Neural progenitor cell (in vitro differentiated cells): ENCODE measurements at regions not wholly inside any gene's neighbourhood (a gene's known extent, or its start where the extent isn't known, plus 50 kb on each side); places are given as distances from the start of the nearest gene placed in this dataset.
A peak's percentile ranks its signal among the peaks of the same experiment; 100 is the strongest.

Experiments
- DNase-seq: peaks from one replicate; pipeline ENCODE4 v3.0.0-alpha.2; 2016; ENCODE audit warnings: low spot score
- H2AFZ ChIP-seq: fragments of 200-600 bp; sonication (generic); replicated peaks from 2 replicates; pipeline ENCODE4 v1.6.1; 2016; ENCODE audit warnings: antibody characterized with exemption
- H3F3A ChIP-seq: fragments of 200-600 bp; sonication (generic); 2 replicates; pipeline ENCODE4 v1.6.1; 2016; ENCODE audit warnings: antibody characterized with exemption, low read depth
- H3K27ac ChIP-seq: fragments of 200-600 bp; sonication (generic); 2 replicates; pipeline ENCODE4 v1.5.1; 2016; ENCODE audit warnings: mild to moderate bottlenecking
- H3K27me3 ChIP-seq: fragments of 200-600 bp; sonication (generic); 2 replicates; pipeline ENCODE4 v1.6.1; 2016; ENCODE audit warnings: mild to moderate bottlenecking, moderate library complexity
- H3K36me3 ChIP-seq: fragments of 200-600 bp; sonication (generic); 2 replicates; pipeline ENCODE4 v1.5.1; 2016
- H3K4me1 ChIP-seq: fragments of 200-600 bp; sonication (generic); 2 replicates; pipeline ENCODE4 v1.6.1; 2016; ENCODE audit warnings: mixed run types
- H3K4me2 ChIP-seq: fragments of 200-600 bp; sonication (generic); 2 replicates; pipeline ENCODE4 v1.6.1; 2016
- H3K4me3 ChIP-seq: fragments of 200-600 bp; sonication (generic); 2 replicates; pipeline ENCODE4 v1.5.1; 2016
- H3K79me2 ChIP-seq: fragments of 200-600 bp; sonication (generic); 2 replicates; pipeline ENCODE4 v1.6.1; 2016; ENCODE audit warnings: low read depth
- H3K9ac ChIP-seq: fragments of 200-600 bp; sonication (generic); 2 replicates; pipeline ENCODE4 v1.6.1; 2016
- H3K9me3 ChIP-seq: fragments of 200-600 bp; sonication (generic); 2 replicates; pipeline ENCODE4 v1.5.1; 2016; ENCODE audit warnings: low read depth
- H4K20me1 ChIP-seq: fragments of 200-600 bp; sonication (generic); 2 replicates; pipeline ENCODE4 v1.6.1; 2016; ENCODE audit warnings: low read depth
- H3K27ac Mint-ChIP-seq: 3 replicates; pipeline ENCODE4 v1.8.0; 2021; ENCODE audit warnings: mixed read lengths
- H3K27me3 Mint-ChIP-seq: 2 replicates; pipeline ENCODE4 v1.8.0; 2022; ENCODE audit warnings: low read depth, mild to moderate bottlenecking, inconsistent platforms, moderate library complexity, mixed read lengths; ENCODE audit not compliant: insufficient read depth
- H3K36me3 Mint-ChIP-seq: 3 replicates; pipeline ENCODE4 v1.8.0; 2021; ENCODE audit warnings: mixed read lengths
- H3K4me1 Mint-ChIP-seq: 3 replicates; pipeline ENCODE4 v1.8.0; 2021; ENCODE audit warnings: mixed read lengths
- H3K4me3 Mint-ChIP-seq: 3 replicates; pipeline ENCODE4 v1.8.0; 2021; ENCODE audit warnings: mild to moderate bottlenecking, moderate library complexity, mixed read lengths
- H3K9me3 Mint-ChIP-seq: 3 replicates; pipeline ENCODE4 v1.8.0; 2020; ENCODE audit warnings: mixed read lengths
- EZH2 ChIP-seq: fragments of 200-600 bp; sonication (generic); IDR thresholded peaks from 2 replicates; pipeline ENCODE4 v1.6.1; 2017; ENCODE audit warnings: antibody characterized with exemption, mild to moderate bottlenecking, moderate library complexity
- EZH2phosphoT487 ChIP-seq: fragments of 200-600 bp; sonication (generic); IDR thresholded peaks from 2 replicates; pipeline ENCODE4 v1.6.1; 2017; ENCODE audit warnings: antibody characterized with exemption
- TF ChIP-seq, protein P1 (sequence below): fragments of 200-600 bp; sonication (generic); IDR thresholded peaks from 2 replicates; pipeline ENCODE4 v1.5.1; 2017; ENCODE audit warnings: antibody characterized with exemption, mild to moderate bottlenecking

DNA sequence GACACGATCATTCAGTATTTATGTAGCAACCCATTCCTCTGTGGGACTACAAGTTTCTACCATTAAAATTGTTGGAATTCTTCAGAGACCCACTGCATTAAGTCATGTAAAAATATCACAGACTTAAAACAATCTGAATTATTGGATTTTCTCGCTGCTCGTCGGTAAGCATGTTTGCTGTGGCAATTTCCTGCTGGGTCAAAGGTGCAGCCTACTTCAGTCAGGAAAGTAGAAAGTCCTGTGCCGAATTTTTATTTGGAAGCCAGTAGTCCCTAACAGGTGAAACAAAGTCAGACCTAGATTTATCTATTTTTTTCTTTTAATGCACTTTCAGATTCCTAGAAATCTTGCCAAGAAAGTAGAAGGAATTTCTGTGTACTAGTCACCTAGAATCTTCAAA, 110.4 kb upstream of the MYL2 start:
- Histone ChIP-seq H3K27me3 (peaks cover 30% of the 10 kb centered on the region), H3K4me2 (no peak overlapping the region), H3K4me3 (no peak overlapping the region), H3K4me1 (peaks cover 19% of the 10 kb centered on the region), H3K79me2 (no peaks in the 10 kb centered on the region), H3K9me3 (no peaks in the 10 kb centered on the region), H2AFZ (no peak overlapping the region), H3K36me3 (no peaks in the 10 kb centered on the region), H3F3A (peaks cover 15% of the 10 kb centered on the region), H4K20me1 (peaks cover 8% of the 10 kb centered on the region), H3K9ac (no peak overlapping the region), H3K27ac (no peak overlapping the region)
- TF ChIP-seq, protein P1, sequence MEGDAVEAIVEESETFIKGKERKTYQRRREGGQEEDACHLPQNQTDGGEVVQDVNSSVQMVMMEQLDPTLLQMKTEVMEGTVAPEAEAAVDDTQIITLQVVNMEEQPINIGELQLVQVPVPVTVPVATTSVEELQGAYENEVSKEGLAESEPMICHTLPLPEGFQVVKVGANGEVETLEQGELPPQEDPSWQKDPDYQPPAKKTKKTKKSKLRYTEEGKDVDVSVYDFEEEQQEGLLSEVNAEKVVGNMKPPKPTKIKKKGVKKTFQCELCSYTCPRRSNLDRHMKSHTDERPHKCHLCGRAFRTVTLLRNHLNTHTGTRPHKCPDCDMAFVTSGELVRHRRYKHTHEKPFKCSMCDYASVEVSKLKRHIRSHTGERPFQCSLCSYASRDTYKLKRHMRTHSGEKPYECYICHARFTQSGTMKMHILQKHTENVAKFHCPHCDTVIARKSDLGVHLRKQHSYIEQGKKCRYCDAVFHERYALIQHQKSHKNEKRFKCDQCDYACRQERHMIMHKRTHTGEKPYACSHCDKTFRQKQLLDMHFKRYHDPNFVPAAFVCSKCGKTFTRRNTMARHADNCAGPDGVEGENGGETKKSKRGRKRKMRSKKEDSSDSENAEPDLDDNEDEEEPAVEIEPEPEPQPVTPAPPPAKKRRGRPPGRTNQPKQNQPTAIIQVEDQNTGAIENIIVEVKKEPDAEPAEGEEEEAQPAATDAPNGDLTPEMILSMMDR: no peak
- TF ChIP-seq EZH2 (no peak), EZH2phosphoT487 (no peak)
- no peak for DNase-seq
- no peak overlapping the region for H3K4me3 Mint-ChIP-seq
- no peaks in the 10 kb centered on the region for H3K36me3 Mint-ChIP-seq
- no peak overlapping the region for H3K27ac Mint-ChIP-seq
- peaks cover 11% of the 10 kb centered on the region for H3K27me3 Mint-ChIP-seq
- no peaks in the 10 kb centered on the region for H3K9me3 Mint-ChIP-seq
- H3K4me1 Mint-ChIP-seq: peaks cover 21% of the 10 kb centered on the region

DNA sequence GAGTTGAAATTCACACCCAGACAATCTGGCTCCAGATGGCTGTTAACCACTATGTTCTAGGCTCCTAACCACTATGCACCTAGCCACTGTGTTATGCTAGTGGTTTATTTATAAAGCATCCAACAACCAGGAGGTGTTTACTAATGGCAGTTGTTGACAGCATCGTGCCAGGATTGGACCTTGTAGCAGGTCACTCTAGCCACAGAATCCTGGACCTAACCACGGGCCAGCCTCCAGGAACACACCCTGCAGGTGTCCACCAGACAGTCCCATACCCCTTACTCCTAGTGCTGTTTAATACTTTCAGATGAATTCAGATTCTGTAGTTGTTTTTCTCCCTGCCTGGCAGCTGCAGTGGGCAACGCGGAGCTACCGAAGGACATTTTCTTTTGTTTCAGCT, 109.4 kb upstream of the MYL2 start:
- no peak overlapping the region for H3K9ac ChIP-seq
- no peak overlapping the region for H3K4me3 ChIP-seq
- H3F3A ChIP-seq: peaks cover 4% of the 10 kb centered on the region
- Mint-ChIP-seq H3K27me3 (peaks cover 13% of the 10 kb centered on the region), H3K4me3 (peak overlapping the region; percentile 33), H3K4me1 (peaks cover 19% of the 10 kb centered on the region), H3K9me3 (no peaks in the 10 kb centered on the region), H3K27ac (no peak overlapping the region), H3K36me3 (no peaks in the 10 kb centered on the region)
- no peaks in the 10 kb centered on the region for H4K20me1 ChIP-seq
- TF ChIP-seq, protein P1: no peak
- no peak for TF ChIP-seq EZH2
- TF ChIP-seq EZH2phosphoT487: no peak
- no peaks in the 10 kb centered on the region for H3K9me3 ChIP-seq
- peaks cover 19% of the 10 kb centered on the region for H3K27me3 ChIP-seq
- H3K4me1 ChIP-seq: peaks cover 11% of the 10 kb centered on the region
- H3K36me3 ChIP-seq: no peaks in the 10 kb centered on the region
- peak overlapping the region; percentile 31 for H3K4me2 ChIP-seq
- no peaks in the 10 kb centered on the region for H3K79me2 ChIP-seq
- no peak overlapping the region for H2AFZ ChIP-seq
- DNase-seq: no peak
- H3K27ac ChIP-seq: no peak overlapping the region

DNA sequence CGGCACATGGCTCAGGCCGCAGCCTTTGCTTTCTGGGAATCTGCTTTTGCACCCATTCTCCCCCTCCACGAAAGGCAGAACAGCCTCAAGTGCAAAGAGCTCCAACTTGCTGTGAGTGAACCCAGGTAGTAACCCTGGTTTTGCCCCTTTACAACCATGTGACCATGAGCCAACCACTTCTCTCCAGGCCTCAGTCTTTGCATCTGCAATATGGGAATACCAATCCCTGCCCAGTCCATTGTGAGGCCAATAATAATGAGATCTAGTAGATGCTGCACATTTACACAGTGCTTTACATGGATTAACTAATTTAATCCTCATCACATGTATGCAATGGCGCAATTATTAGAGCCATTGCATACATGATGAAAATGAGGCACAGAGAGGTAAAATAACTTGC, 108.9 kb upstream of the MYL2 start:
- H3K27ac Mint-ChIP-seq: no peak overlapping the region
- peaks cover 21% of the 10 kb centered on the region for H3K4me1 Mint-ChIP-seq

More for the DNA sequence above, 108.9 kb upstream of the MYL2 start:
- TF ChIP-seq EZH2 (no peak), EZH2phosphoT487 (no peak)
- TF ChIP-seq, protein P1: no peak
- Mint-ChIP-seq H3K4me3 (no peak overlapping the region), H3K9me3 (no peaks in the 10 kb centered on the region), H3K27me3 (peaks cover 17% of the 10 kb centered on the region), H3K36me3 (no peaks in the 10 kb centered on the region)
- Histone ChIP-seq H2AFZ (no peak overlapping the region), H3K27me3 (peaks cover 18% of the 10 kb centered on the region), H4K20me1 (no peaks in the 10 kb centered on the region), H3K36me3 (no peaks in the 10 kb centered on the region), H3K9me3 (no peaks in the 10 kb centered on the region), H3K4me2 (no peak overlapping the region), H3K79me2 (no peaks in the 10 kb centered on the region), H3F3A (peaks cover 4% of the 10 kb centered on the region), H3K4me1 (peaks cover 11% of the 10 kb centered on the region), H3K4me3 (no peak overlapping the region), H3K9ac (no peak overlapping the region), H3K27ac (no peak overlapping the region)
- DNase-seq: no peak
